ENCODE measurements at regions not wholly inside any gene's neighbourhood (a gene's known extent, or its start where the extent isn't known, plus 50 kb on each side); places are given as distances from the start of the nearest gene placed in this dataset.

DNA sequence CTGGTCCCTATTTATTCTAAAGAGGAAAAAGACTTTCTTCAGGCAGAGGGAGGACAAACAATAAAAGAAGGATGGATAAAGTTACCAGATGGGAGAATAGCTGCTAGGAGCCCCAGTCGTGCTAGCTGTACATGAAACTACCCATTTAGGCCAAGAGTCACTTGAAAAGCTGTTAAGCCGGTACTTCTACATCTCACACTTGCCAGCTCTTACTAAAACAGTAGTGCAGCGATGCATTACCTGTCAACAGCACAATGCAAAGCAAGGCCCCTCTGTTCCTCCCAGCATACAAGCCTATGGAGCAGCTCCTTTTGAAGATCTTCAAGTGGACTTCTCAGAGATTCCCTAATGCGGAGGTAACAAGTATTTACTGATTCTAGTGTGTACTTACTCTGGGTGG is 1138.8 kb downstream of the ARAP2 start:
- Histone ChIP-seq H3K27me3 (ENCODE audit: insufficient read depth, low read length) (no peaks in the 10 kb centered on the region), H2AFZ (ENCODE audit: low read length) (no peak overlapping the region), H3K9ac (ENCODE audit: low read length) (no peak overlapping the region), H3K9me3 (ENCODE audit: low read length) (no peaks in the 10 kb centered on the region), H3K36me3 (ENCODE audit: insufficient read depth, low read length) (no peaks in the 10 kb centered on the region), H3K79me2 (ENCODE audit: insufficient read depth, low read length) (no peaks in the 10 kb centered on the region), H4K20me1 (ENCODE audit: insufficient read depth, low read length) (no peaks in the 10 kb centered on the region), H3F3A (ENCODE audit: insufficient read depth, low read length) (no peaks in the 10 kb centered on the region), H3K4me2 (ENCODE audit: low read length) (no peak overlapping the region), H3K9me2 (ENCODE audit: low read depth, low read length) (no peaks in the 10 kb centered on the region), H3K4me1 (ENCODE audit: insufficient read depth, low read length, severe bottlenecking) (no peaks in the 10 kb centered on the region), H3K4me3 (ENCODE audit: low read depth, low read length, poor library complexity, severe bottlenecking) (no peak overlapping the region), H3K27ac (ENCODE audit: low read depth, low read length, poor library complexity, severe bottlenecking) (peak overlapping the region; percentile 74)
- no peak for TF ChIP-seq EZH2 (IDR thresholded peaks at IDR 0.05; ENCODE audit: borderline replicate concordance, low read length)
- TF ChIP-seq, protein P1, sequence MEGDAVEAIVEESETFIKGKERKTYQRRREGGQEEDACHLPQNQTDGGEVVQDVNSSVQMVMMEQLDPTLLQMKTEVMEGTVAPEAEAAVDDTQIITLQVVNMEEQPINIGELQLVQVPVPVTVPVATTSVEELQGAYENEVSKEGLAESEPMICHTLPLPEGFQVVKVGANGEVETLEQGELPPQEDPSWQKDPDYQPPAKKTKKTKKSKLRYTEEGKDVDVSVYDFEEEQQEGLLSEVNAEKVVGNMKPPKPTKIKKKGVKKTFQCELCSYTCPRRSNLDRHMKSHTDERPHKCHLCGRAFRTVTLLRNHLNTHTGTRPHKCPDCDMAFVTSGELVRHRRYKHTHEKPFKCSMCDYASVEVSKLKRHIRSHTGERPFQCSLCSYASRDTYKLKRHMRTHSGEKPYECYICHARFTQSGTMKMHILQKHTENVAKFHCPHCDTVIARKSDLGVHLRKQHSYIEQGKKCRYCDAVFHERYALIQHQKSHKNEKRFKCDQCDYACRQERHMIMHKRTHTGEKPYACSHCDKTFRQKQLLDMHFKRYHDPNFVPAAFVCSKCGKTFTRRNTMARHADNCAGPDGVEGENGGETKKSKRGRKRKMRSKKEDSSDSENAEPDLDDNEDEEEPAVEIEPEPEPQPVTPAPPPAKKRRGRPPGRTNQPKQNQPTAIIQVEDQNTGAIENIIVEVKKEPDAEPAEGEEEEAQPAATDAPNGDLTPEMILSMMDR (IDR thresholded peaks at IDR 0.05; ENCODE audit: low read length) = no peak

DNA sequence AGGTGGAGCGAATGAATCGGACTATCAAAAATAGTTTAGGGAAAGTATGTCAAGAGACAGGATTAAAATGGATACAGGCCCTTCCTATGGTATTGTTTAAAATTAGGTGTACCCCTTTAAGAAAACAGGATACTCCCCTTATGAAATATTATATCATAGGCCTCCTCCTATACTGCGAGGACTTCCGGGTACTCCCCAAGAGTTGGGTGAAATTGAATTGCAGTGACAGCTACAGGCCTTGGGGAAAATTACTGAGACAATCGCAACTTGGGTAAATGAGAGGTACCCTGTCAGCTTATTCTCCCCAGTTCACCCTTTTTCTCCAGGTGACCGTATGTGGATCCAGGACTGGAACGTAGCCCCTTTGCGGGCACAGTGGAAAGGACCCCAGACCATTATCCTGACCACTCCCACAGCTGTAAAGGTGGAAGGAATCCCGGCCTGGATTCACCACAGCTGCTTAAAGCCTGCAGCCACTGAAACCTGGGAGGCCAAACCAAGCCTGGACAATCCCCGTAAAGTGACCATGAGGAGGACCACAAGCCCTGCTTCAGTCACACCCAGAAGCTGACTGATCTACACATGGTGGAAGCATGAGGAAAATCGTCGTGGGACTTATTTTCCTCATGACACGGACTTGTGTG is 1138.1 kb downstream of the ARAP2 start:
- H3K27me3 ChIP-seq (ENCODE audit: insufficient read depth, low read length) = no peaks in the 10 kb centered on the region

GRCh38 chr4:35124106-35124505 is 1120.2 kb downstream of the ARAP2 start:
- Histone ChIP-seq H3K9me3 (ENCODE audit: low read length) (no peaks in the 10 kb centered on the region), H3K9me2 (ENCODE audit: low read depth, low read length) (no peaks in the 10 kb centered on the region), H3K27ac (ENCODE audit: low read depth, low read length, poor library complexity, severe bottlenecking) (no peak overlapping the region), H3K27me3 (ENCODE audit: insufficient read depth, low read length) (no peaks in the 10 kb centered on the region), H4K20me1 (ENCODE audit: insufficient read depth, low read length) (no peaks in the 10 kb centered on the region), H3K36me3 (ENCODE audit: insufficient read depth, low read length) (no peaks in the 10 kb centered on the region), H2AFZ (ENCODE audit: low read length) (no peak overlapping the region), H3K4me3 (ENCODE audit: low read depth, low read length, poor library complexity, severe bottlenecking) (no peak overlapping the region), H3K4me1 (ENCODE audit: insufficient read depth, low read length, severe bottlenecking) (no peaks in the 10 kb centered on the region), H3K4me2 (ENCODE audit: low read length) (no peak overlapping the region), H3F3A (ENCODE audit: insufficient read depth, low read length) (no peaks in the 10 kb centered on the region), H3K9ac (ENCODE audit: low read length) (no peak overlapping the region), H3K79me2 (ENCODE audit: insufficient read depth, low read length) (no peaks in the 10 kb centered on the region)
- TF ChIP-seq, protein P1 (IDR thresholded peaks at IDR 0.05; ENCODE audit: low read length) = no peak
- no peak for TF ChIP-seq EZH2 (IDR thresholded peaks at IDR 0.05; ENCODE audit: borderline replicate concordance, low read length)

More for the DNA sequence above, 1138.1 kb downstream of the ARAP2 start:
- Histone ChIP-seq H3F3A (ENCODE audit: insufficient read depth, low read length) (no peaks in the 10 kb centered on the region), H3K36me3 (ENCODE audit: insufficient read depth, low read length) (no peaks in the 10 kb centered on the region), H3K4me1 (ENCODE audit: insufficient read depth, low read length, severe bottlenecking) (no peaks in the 10 kb centered on the region), H3K4me2 (ENCODE audit: low read length) (peak overlapping the region; percentile 24; the same call in 1 of the 2 replicates), H2AFZ (ENCODE audit: low read length) (no peak overlapping the region), H4K20me1 (ENCODE audit: insufficient read depth, low read length) (no peaks in the 10 kb centered on the region), H3K4me3 (ENCODE audit: low read depth, low read length, poor library complexity, severe bottlenecking) (peak overlapping the region; percentile 41), H3K9me3 (ENCODE audit: low read length) (no peaks in the 10 kb centered on the region), H3K9me2 (ENCODE audit: low read depth, low read length) (no peaks in the 10 kb centered on the region), H3K79me2 (ENCODE audit: insufficient read depth, low read length) (no peaks in the 10 kb centered on the region), H3K27ac (ENCODE audit: low read depth, low read length, poor library complexity, severe bottlenecking) (peak overlapping the region; percentile 74), H3K9ac (ENCODE audit: low read length) (no peak overlapping the region)
- TF ChIP-seq, protein P1 (IDR thresholded peaks at IDR 0.05; ENCODE audit: low read length) = no peak
- TF ChIP-seq EZH2 (IDR thresholded peaks at IDR 0.05; ENCODE audit: borderline replicate concordance, low read length) = no peak

Data from OCI-LY1 (cell line).